ENCODE measurements at regions not wholly inside any gene's neighbourhood (a gene's known extent, or its start where the extent isn't known, plus 50 kb on each side); places are given as distances from the start of the nearest gene placed in this dataset.

- intact Hi-C loops (cut with micrococcal nuclease), result no loop called here
- H3K4me1 Mint-ChIP-seq (ENCODE audit: low read depth), result no peaks in the 10 kb centered on the region
- H3K9me3 Mint-ChIP-seq, result peaks cover 14% of the 10 kb centered on the region
- POLR2A ChIA-PET, result no interaction called here
- H3K36me3 Mint-ChIP-seq (ENCODE audit: low read depth), result no peaks in the 10 kb centered on the region
- H3K27me3 Mint-ChIP-seq, result no peaks in the 10 kb centered on the region
- no peak for DNase-seq
- no peak overlapping the region for H3K4me3 Mint-ChIP-seq
- no peak for TF ChIP-seq CTCF (IDR thresholded peaks at IDR 0.05)
- CTCF ChIA-PET, result no interaction called here
- no peak overlapping the region for H3K27ac Mint-ChIP-seq
- ATAC-seq, result no peak
Observed at GRCh38 chr12:114976372-114976771, 292.4 kb upstream of the TBX3 start.

- intact Hi-C loops (cut with micrococcal nuclease), result no loop called here
- Mint-ChIP-seq H3K9me3 (peaks cover 12% of the 10 kb centered on the region), H3K36me3 (ENCODE audit: low read depth) (no peaks in the 10 kb centered on the region), H3K4me3 (no peak overlapping the region), H3K27ac (no peak overlapping the region), H3K4me1 (ENCODE audit: low read depth) (no peaks in the 10 kb centered on the region), H3K27me3 (no peaks in the 10 kb centered on the region)
- CTCF ChIA-PET, result no interaction called here
- POLR2A ChIA-PET, result no interaction called here
- TF ChIP-seq CTCF (IDR thresholded peaks at IDR 0.05), result no peak
- ATAC-seq (no peak), DNase-seq (no peak)
Observed at GRCh38 chr12:114975640-114976310, 291.8 kb upstream of the TBX3 start.

- ATAC-seq (no peak), DNase-seq (no peak)
- Mint-ChIP-seq H3K4me3 (no peak overlapping the region), H3K4me1 (ENCODE audit: low read depth) (no peaks in the 10 kb centered on the region), H3K27ac (no peak overlapping the region), H3K27me3 (no peaks in the 10 kb centered on the region), H3K36me3 (ENCODE audit: low read depth) (no peaks in the 10 kb centered on the region), H3K9me3 (peaks cover 12% of the 10 kb centered on the region)
- intact Hi-C loops (cut with micrococcal nuclease), result no loop called here
- ChIA-PET POLR2A (no interaction called here), CTCF (no interaction called here)
- TF ChIP-seq CTCF (IDR thresholded peaks at IDR 0.05), result no peak
Observed at GRCh38 chr12:114974826-114975639, 291.1 kb upstream of the TBX3 start.

GRCh38 chr12:114974333-114974732, 290.4 kb upstream of the TBX3 start:
- peaks cover 2% of the 10 kb centered on the region for H3K27me3 Mint-ChIP-seq
- POLR2A ChIA-PET, result no interaction called here
- H3K4me1 Mint-ChIP-seq (ENCODE audit: low read depth), result no peaks in the 10 kb centered on the region
- TF ChIP-seq CTCF (IDR thresholded peaks at IDR 0.05), result no peak
- H3K36me3 Mint-ChIP-seq (ENCODE audit: low read depth), result no peaks in the 10 kb centered on the region
- CTCF ChIA-PET, result no interaction called here
- ATAC-seq (no peak), DNase-seq (no peak)
- no peak overlapping the region for H3K4me3 Mint-ChIP-seq
- intact Hi-C loops (cut with micrococcal nuclease), result no loop called here
- H3K27ac Mint-ChIP-seq, result no peak overlapping the region
- peaks cover 12% of the 10 kb centered on the region for H3K9me3 Mint-ChIP-seq

- ChIA-PET CTCF (no interaction called here), POLR2A (no interaction called here)
- ATAC-seq (no peak), DNase-seq (no peak)
- Mint-ChIP-seq H3K9me3 (peaks cover 4% of the 10 kb centered on the region), H3K4me3 (no peak overlapping the region), H3K27ac (no peak overlapping the region), H3K27me3 (peaks cover 5% of the 10 kb centered on the region), H3K4me1 (ENCODE audit: low read depth) (no peaks in the 10 kb centered on the region), H3K36me3 (ENCODE audit: low read depth) (no peaks in the 10 kb centered on the region)
- no peak for TF ChIP-seq CTCF (IDR thresholded peaks at IDR 0.05)
- intact Hi-C loops (cut with micrococcal nuclease), result no loop called here
Observed at GRCh38 chr12:114968727-114969126, 284.8 kb upstream of the TBX3 start.

All from activated CD8-positive, alpha-beta T cell treated with anti-CD3 and anti-CD28 coated beads for 36 hours (primary cell).